Endothelial cell of umbilical vein (primary cell): ENCODE measurements at regions not wholly inside any gene's neighbourhood (a gene's known extent, or its start where the extent isn't known, plus 50 kb on each side); places are given as distances from the start of the nearest gene placed in this dataset.

Source experiments
- BruUV-seq: library from RNA; stranded (reverse); fragments of 400-500 nt; replicated peaks from 2 replicates; lab custom pipeline; 2021; lab: Mats Ljungman, UMichigan
- CTCF ChIA-PET: fragments of 300-600, 350-600 bp; sonication (Branson Sonifier 250); formaldehyde crosslinking; loops from one replicate; lab custom pipeline; 2021; ENCODE audit warnings: antibody characterized with exemption, inconsistent platforms; lab: Charles Lee
- POLR2A ChIA-PET: fragments of 300-600, 350-600 bp; sonication (Branson Sonifier 250); formaldehyde crosslinking; loops from one replicate; lab custom pipeline; 2021; ENCODE audit warnings: antibody characterized with exemption, inconsistent platforms; lab: Charles Lee
- DNase-seq: peaks from one replicate; pipeline ENCODE4 v3.0.0-alpha.2; 2011; ENCODE audit warnings: low read depth, low spot score
- FAIRE-seq: peaks from 2 replicates; lab custom pipeline; 2011; peaks lifted over from hg19 to GRCh38; lab: Jason Lieb, UNC
- H2AFZ ChIP-seq: 2 replicates; pipeline ENCODE4 v1.6.0; 2012; ENCODE audit warnings: low read depth, low read length, control low read depth, inconsistent platforms
- H3K27ac ChIP-seq: 2 replicates; pipeline ENCODE4 v1.5.1; 2011; ENCODE audit warnings: low read depth, mild to moderate bottlenecking, control low read depth, low read length, moderate library complexity; ENCODE audit not compliant: insufficient read depth
- H3K27me3 ChIP-seq, 2 experiments: 2 replicates each; pipeline versions ENCODE4 v1.6.0 to v1.6.1; 2011; ENCODE audit warnings: low read length in 2 of 2, mixed read lengths in 1 of 2; ENCODE audit not compliant: control insufficient read depth in 2 of 2, insufficient read depth in 2 of 2
- H3K36me3 ChIP-seq, 2 experiments: 2 replicates in 1 of 2; 3 replicates in 1 of 2; pipeline ENCODE4 v1.5.1; 2011; ENCODE audit warnings: low read length in 2 of 2, mild to moderate bottlenecking in 1 of 2, moderate library complexity in 1 of 2; ENCODE audit not compliant: control insufficient read depth in 2 of 2, insufficient read depth in 2 of 2; ENCODE audit errors: extremely low read depth in 1 of 2
- H3K4me1 ChIP-seq: 3 replicates; pipeline ENCODE4 v1.5.1; 2011; ENCODE audit warnings: mild to moderate bottlenecking, low read length; ENCODE audit not compliant: control insufficient read depth, insufficient read depth; ENCODE audit errors: extremely low read depth
- H3K4me2 ChIP-seq: 2 replicates; pipeline ENCODE4 v1.6.1; 2011; ENCODE audit warnings: low read length, control low read depth, mixed read lengths; ENCODE audit not compliant: insufficient read depth
- H3K4me3 ChIP-seq, 3 experiments: fragments of 200-600 bp in 1 of 3; sonication (generic), shearing (Covaris generic) in 1 of 3; replicated peaks in 1 of 3; 2 replicates each; pipeline ENCODE4 v1.5.1; 2011 to 2016; ENCODE audit warnings: control low read depth in 3 of 3, low read length in 3 of 3, mild to moderate bottlenecking in 2 of 3, inconsistent platforms in 1 of 3, low read depth in 1 of 3, moderate library complexity in 1 of 3; ENCODE audit not compliant: insufficient read depth in 1 of 3
- H3K79me2 ChIP-seq: 2 replicates; pipeline ENCODE4 v1.6.0; 2012; ENCODE audit warnings: low read length, inconsistent platforms; ENCODE audit not compliant: control insufficient read depth, insufficient read depth
- H3K9ac ChIP-seq: replicated peaks from 2 replicates; pipeline ENCODE3; 2011; ENCODE audit warnings: low read length, control low read depth; ENCODE audit not compliant: insufficient read depth; ENCODE audit errors: extremely low read depth
- H3K9me1 ChIP-seq: replicated peaks from 3 replicates; pipeline ENCODE4 v1.6.0; 2011; ENCODE audit warnings: mild to moderate bottlenecking, low read length; ENCODE audit not compliant: control insufficient read depth, insufficient read depth; ENCODE audit errors: extremely low read depth
- H3K9me3 ChIP-seq: replicated peaks from 2 replicates; pipeline ENCODE4 v1.5.1; 2012; ENCODE audit warnings: low read length, inconsistent platforms; ENCODE audit not compliant: control insufficient read depth, insufficient read depth
- H4K20me1 ChIP-seq: replicated peaks from 2 replicates; pipeline ENCODE3; 2011; ENCODE audit warnings: mild to moderate bottlenecking, low read length; ENCODE audit not compliant: control insufficient read depth, insufficient read depth; ENCODE audit errors: extremely low read depth
- CTCF ChIP-seq, 2 donors: IDR thresholded peaks; 1 replicate in 1 of 2; 2 replicates in 1 of 2; pipeline ENCODE4 v1.5.1; 2011; ENCODE audit warnings: low read length in 2 of 2, mild to moderate bottlenecking in 2 of 2, moderate library complexity in 2 of 2, control low read depth in 1 of 2, inconsistent platforms in 1 of 2, low read depth in 1 of 2; ENCODE audit not compliant: insufficient read depth in 1 of 2; ENCODE audit errors: extremely low read depth in 1 of 2
- EZH2 ChIP-seq: IDR thresholded peaks from 2 replicates; pipeline ENCODE4 v1.6.1; 2012; ENCODE audit warnings: borderline replicate concordance, low read depth, mild to moderate bottlenecking, moderate library complexity, low read length, inconsistent platforms; ENCODE audit not compliant: severe bottlenecking
- FOS ChIP-seq: IDR thresholded peaks from 2 replicates; pipeline ENCODE4 v1.6.1; 2011; ENCODE audit warnings: mild to moderate bottlenecking, low read length, moderate library complexity, borderline replicate concordance; ENCODE audit not compliant: insufficient read depth
- GATA2 ChIP-seq: IDR thresholded peaks from 2 replicates; pipeline ENCODE4 v1.7.0; 2011; ENCODE audit warnings: low read depth, mild to moderate bottlenecking, moderate library complexity, mixed read lengths, low read length; ENCODE audit not compliant: insufficient read length, insufficient read depth
- JUN ChIP-seq: IDR thresholded peaks from 2 replicates; pipeline ENCODE4 v1.6.1; 2011; ENCODE audit warnings: borderline replicate concordance, low read depth; ENCODE audit not compliant: insufficient read length, insufficient read depth
- MAX ChIP-seq: IDR thresholded peaks from 2 replicates; pipeline ENCODE4 v1.6.1; 2011; ENCODE audit not compliant: insufficient read depth, insufficient read length
- MYC ChIP-seq: IDR thresholded peaks from one replicate; pipeline ENCODE4 v1.6.1; 2011; ENCODE audit warnings: mild to moderate bottlenecking, low read depth, low read length
- POLR2A ChIP-seq: IDR thresholded peaks from 2 replicates; pipeline ENCODE4 v1.6.1; 2012; ENCODE audit warnings: low read depth, mild to moderate bottlenecking, control low read depth, low read length
- POLR2AphosphoS5 ChIP-seq: IDR thresholded peaks from 2 replicates; pipeline ENCODE4 v1.6.1; 2012; ENCODE audit warnings: low read depth, mild to moderate bottlenecking, control low read depth, low read length, moderate library complexity; ENCODE audit not compliant: insufficient read depth
- dilution Hi-C: fragments of 300-500 bp; cut with MboI; formaldehyde crosslinking; loops from one replicate; pipeline ENCODE4 v1.15.0; 2019; ENCODE audit warnings: low sequenced_read_pairs; ENCODE audit not compliant: extremely low pct_ligation_motif_present
- intact Hi-C: fragments of 100-400 bp; cut with micrococcal nuclease; formaldehyde crosslinking; loops from one replicate; pipeline ENCODE4 v1.10.0; 2022

- Histone ChIP-seq H3K36me3 (no peaks in the 10 kb centered on the region), H3K9ac (no peak overlapping the region), H3K9me1 (no peaks in the 10 kb centered on the region), H3K27me3 (peaks cover 0 to 2% of the 10 kb centered on the region in 2 experiments), H3K79me2 (no peaks in the 10 kb centered on the region), H3K27ac (no peak overlapping the region), H3K4me2 (no peak overlapping the region), H3K4me3 (no peak overlapping the region), H2AFZ (no peak overlapping the region), H3K4me1 (no peaks in the 10 kb centered on the region), H4K20me1 (no peaks in the 10 kb centered on the region), H3K9me3 (no peaks in the 10 kb centered on the region)
- no peak for DNase-seq
- FAIRE-seq: no peak
- ChIA-PET CTCF (no interaction called here), POLR2A (no interaction called here)
- intact Hi-C loops (no loop called here), dilution Hi-C loops (no loop called here)
- TF ChIP-seq EZH2: no peak
- no peak for TF ChIP-seq POLR2A
- TF ChIP-seq FOS: no peak
- TF ChIP-seq GATA2: no peak
- TF ChIP-seq MAX: no peak
- no peak for TF ChIP-seq CTCF (IDR thresholded peaks at IDR 0.05; ENCODE audit: extremely low read depth in 1 of 2, insufficient read depth in 1 of 2, low read depth in 1 of 2, low read length in 2 of 2)
- no peak for TF ChIP-seq MYC
- TF ChIP-seq JUN: no peak
- no peak for TF ChIP-seq POLR2AphosphoS5
- no TSS peak for BruUV-seq
These were observed 60.6 kb upstream of the HMHB1 start for GRCh38 chr5:143751342-143751741.
